ENCODE measurements at regions not wholly inside any gene's neighbourhood (a gene's known extent, or its start where the extent isn't known, plus 50 kb on each side); places are given as distances from the start of the nearest gene placed in this dataset.

- TF ChIP-seq CTCF (IDR thresholded peaks at IDR 0.05; ENCODE audit: insufficient read depth, low read depth, low read length) (no peak), EZH2 (IDR thresholded peaks at IDR 0.05; ENCODE audit: insufficient read depth, low read length) (no peak)
Observed at GRCh38 chr13:47892374-47892773, 108.7 kb downstream of the SUCLA2 start.

All from astrocyte (in vitro differentiated cells and primary cell).